GM06990 (cell line): ENCODE measurements at regions not wholly inside any gene's neighbourhood (a gene's known extent, or its start where the extent isn't known, plus 50 kb on each side); places are given as distances from the start of the nearest gene placed in this dataset.

Experiments
- DNase-seq: peaks from one replicate; pipeline ENCODE4 v3.0.0-alpha.2; 2011; ENCODE audit not compliant: insufficient read length; ENCODE audit errors: extremely low read depth
- H3K27me3 ChIP-seq: replicated peaks from 2 replicates; pipeline ENCODE4 v1.6.0; 2011; ENCODE audit warnings: low read length; ENCODE audit not compliant: control insufficient read depth, insufficient read depth
- H3K36me3 ChIP-seq: 2 replicates; pipeline ENCODE4 v1.5.1; 2011; ENCODE audit warnings: low read length; ENCODE audit not compliant: control insufficient read depth, insufficient read depth
- H3K4me3 ChIP-seq: replicated peaks from 2 replicates; pipeline ENCODE4 v1.5.1; 2011; ENCODE audit warnings: low read depth, mild to moderate bottlenecking, control low read depth, low read length
- CTCF ChIP-seq: IDR thresholded peaks from 2 replicates; pipeline ENCODE4 v1.5.1; 2011; ENCODE audit warnings: low read length, control low read depth, mild to moderate bottlenecking, inconsistent platforms; ENCODE audit not compliant: insufficient read depth, poor library complexity, severe bottlenecking

DNA sequence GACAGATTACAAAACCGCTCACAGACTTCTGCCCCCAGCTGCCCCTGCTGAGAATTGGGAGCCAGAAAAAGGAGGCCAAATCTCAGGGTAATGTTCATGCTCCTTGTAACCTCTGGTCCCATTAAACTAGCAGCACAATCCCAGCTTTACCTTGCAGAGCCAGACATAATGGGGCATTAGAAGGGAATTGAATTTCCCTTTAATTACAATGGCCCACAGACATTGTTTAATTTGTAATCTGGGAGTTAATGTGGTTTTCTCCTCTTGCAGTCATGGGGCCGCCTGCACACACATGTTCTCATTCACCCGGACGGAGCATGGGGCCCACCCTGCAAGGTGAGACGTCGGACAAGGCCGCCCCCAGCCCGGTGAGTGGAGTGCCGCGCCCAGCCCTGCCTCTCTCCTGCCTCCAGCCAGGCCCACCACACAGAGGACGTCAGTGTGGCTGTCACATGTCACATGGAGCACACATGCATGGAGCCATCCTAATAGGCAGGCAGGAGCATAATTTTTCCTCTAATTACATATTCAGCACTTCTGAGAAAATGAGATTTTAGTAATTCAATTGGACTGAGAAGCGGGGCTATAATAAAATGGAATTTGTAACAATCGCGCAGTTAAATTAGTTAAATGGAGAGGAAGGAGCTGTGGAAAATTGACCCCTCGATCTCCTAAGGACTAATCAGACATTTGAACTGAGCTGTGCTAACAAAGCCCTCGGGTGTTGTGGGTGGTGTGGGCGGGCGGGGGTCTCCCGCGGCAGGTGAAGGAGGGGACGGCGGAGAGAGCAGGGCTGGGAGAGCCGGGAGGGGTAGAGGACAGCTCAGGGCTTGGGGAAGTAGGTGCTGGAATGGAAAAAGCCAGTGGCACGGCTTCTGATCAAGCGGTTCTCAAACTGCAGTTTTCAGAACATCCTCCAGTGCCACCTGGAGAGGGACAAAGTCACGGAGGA, 87.7 kb downstream of the ENGASE start:
- Histone ChIP-seq H3K36me3 (no peaks in the 10 kb centered on the region), H3K27me3 (no peaks in the 10 kb centered on the region; the same call in 1 of the 2 replicates), H3K4me3 (no peak overlapping the region)
- no peak for DNase-seq
- TF ChIP-seq CTCF, result no peak

DNA sequence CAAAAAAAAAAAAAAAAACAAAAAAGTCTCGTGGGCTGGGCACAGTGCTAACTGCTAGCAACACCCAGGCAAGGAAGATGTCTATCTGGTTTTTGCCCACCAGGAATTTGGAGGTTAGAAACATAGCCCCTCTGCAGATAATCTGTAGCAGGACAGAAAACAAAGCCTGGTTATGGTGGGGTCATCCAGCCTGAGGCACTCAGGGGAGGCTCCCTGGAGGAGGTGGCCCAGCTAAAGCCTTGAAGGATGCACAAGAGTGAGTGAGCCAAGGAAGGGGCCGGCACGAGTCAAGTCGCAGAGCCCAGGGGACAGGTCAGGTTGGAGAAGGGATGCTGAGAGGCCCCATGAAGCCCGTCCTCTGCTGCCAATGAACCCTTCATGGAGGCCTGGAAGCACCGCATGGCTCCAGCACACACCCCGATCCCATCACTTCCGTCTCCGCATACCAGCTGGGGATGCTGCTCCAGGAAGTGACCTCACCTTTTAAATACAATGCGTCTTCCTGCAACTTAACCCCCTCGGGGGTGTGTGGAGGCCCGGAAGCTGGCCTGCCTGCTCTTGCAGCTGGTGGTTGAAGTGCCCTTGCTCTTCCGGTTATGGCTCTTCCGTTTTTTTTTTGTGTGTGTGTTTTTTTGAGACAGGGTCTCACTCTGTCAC, 86.5 kb downstream of the ENGASE start:
- no peaks in the 10 kb centered on the region for H3K36me3 ChIP-seq
- H3K27me3 ChIP-seq, result no peaks in the 10 kb centered on the region; the same call in 1 of the 2 replicates
- TF ChIP-seq CTCF, result no peak
- H3K4me3 ChIP-seq, result no peak overlapping the region
- no peak for DNase-seq

DNA sequence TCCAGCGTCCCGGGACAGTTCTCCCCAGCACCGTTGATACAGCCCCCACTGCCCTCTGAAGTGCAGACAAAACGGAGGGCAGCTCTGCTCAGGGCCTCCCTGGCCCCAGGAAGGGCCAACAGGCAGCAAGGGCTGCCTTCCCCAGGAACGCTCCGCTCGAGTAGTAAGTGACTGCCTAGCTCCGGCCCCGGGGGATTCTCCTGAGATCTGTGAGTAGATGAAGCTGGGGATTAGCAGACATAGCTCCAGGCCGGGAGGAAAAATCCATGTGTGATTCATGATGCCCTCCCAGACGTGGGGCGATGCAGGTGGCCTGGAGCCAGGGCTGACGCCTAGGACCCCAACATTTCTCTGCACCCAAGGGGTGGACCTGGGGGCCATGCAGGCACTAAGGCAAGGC, 85.3 kb downstream of the ENGASE start:
- no peak overlapping the region for H3K4me3 ChIP-seq
- H3K27me3 ChIP-seq, result no peaks in the 10 kb centered on the region; the same call in 1 of the 2 replicates
- DNase-seq, result no peak
- TF ChIP-seq CTCF, result no peak
- H3K36me3 ChIP-seq, result no peaks in the 10 kb centered on the region

DNA sequence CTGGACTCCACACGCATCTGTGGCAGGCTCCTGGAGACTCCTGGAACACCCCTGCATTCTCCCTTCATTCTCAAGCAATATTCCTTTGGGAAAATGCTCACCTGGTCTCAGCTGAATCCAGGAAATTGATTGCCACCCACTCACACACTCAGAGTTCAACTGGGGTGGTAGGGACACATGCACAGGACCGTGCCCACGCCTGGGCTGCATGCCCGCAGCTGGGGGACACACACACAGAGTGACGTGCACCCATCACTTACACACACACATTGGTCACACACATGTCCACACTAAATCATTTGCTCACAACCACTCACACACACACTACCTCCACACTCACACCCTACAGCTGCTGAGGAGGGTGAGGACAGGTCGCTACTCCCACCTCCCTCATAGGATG, 84.8 kb downstream of the ENGASE start:
- no peak for DNase-seq
- no peaks in the 10 kb centered on the region for H3K36me3 ChIP-seq
- no peak overlapping the region for H3K4me3 ChIP-seq
- no peaks in the 10 kb centered on the region; the same call in 1 of the 2 replicates for H3K27me3 ChIP-seq
- no peak for TF ChIP-seq CTCF

- no peaks in the 10 kb centered on the region for H3K36me3 ChIP-seq
- no peak overlapping the region for H3K4me3 ChIP-seq
- TF ChIP-seq CTCF, result no peak
- no peak for DNase-seq
- H3K27me3 ChIP-seq, result no peaks in the 10 kb centered on the region; the same call in 1 of the 2 replicates
Measured at GRCh38 chr17:79156463-79157095, 82.0 kb downstream of the ENGASE start.
